ENCODE measurements at regions not wholly inside any gene's neighbourhood (a gene's known extent, or its start where the extent isn't known, plus 50 kb on each side); places are given as distances from the start of the nearest gene placed in this dataset.

DNA sequence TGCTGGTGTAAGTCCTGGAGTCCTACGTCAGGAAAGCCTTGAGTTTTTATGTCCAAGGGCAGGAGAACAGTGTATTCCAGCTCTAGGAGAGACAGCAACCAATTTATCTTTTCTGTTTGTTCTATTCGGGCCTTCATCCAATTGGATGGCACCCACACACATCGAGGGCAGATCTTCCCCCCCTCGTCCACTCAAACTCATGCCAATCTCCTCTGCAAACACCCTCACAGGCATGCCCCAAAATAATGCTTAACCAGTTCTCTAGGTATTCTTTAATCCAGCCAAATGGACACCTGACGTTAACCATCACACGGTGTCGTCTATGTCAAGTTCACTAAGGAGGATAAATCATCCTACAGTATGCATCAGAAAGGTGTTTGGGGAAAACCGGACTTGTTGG, 102.5 kb upstream of the TRPM1 start:
- Histone ChIP-seq H3K4me3 (no peak overlapping the region), H3K9ac (ENCODE audit: control insufficient read depth, insufficient read depth, low read length) (no peak overlapping the region), H2AFZ (ENCODE audit: control insufficient read depth, low read depth, low read length) (no peak overlapping the region), H3K4me2 (ENCODE audit: control insufficient read depth, insufficient read depth) (no peak overlapping the region), H3K79me2 (ENCODE audit: control insufficient read depth, insufficient read depth, low read length) (no peaks in the 10 kb centered on the region), H3K4me1 (ENCODE audit: control insufficient read depth, insufficient read depth, low read length) (peaks cover 19% of the 10 kb centered on the region), H3K9me3 (replicated peaks; ENCODE audit: control insufficient read depth, insufficient read depth, low read length) (no peaks in the 10 kb centered on the region; the same call in 2 of the 3 replicates), H3K36me3 (ENCODE audit: control insufficient read depth in 2 of 2, insufficient read depth in 2 of 2, low read length in 1 of 2) (no peaks in the 10 kb centered on the region), H4K20me1 (ENCODE audit: control insufficient read depth, insufficient read depth) (no peaks in the 10 kb centered on the region), H3K27me3 (replicated peaks in 1 of 2; ENCODE audit: control insufficient read depth in 2 of 2, insufficient read depth in 2 of 2, low read length in 1 of 2) (no peaks in the 10 kb centered on the region), H3K27ac (ENCODE audit: control insufficient read depth, insufficient read depth) (no peak overlapping the region)
- intact Hi-C loops (cut with micrococcal nuclease; ENCODE audit: unreplicated experiment): no loop called here
- DNase-seq (ENCODE audit: low read depth, low spot score): no peak
- SMC1A ChIA-PET (ENCODE audit: uncharacterized antibody, unreplicated experiment): no interaction called here
- in situ Hi-C loops (cut with MboI): loop anchor here (5.0 kb wide), 2 partner anchors 233 to 283 kb away; no protein-coding TSS in a partner anchor
- 70% methylated on average over 8 of the region's 8 CpGs for WGBS (ENCODE audit: insufficient coverage, insufficient replicate concordance, low lambda C conversion rate, missing lambda C conversion rate)
- no TSS peak for BruUV-seq (replicated peaks)
- RAD21 ChIA-PET (ENCODE audit: unreplicated experiment): interaction anchor here (6.5 kb wide), 1 partner anchor 285 kb away, joined by 82 read pairs; no protein-coding TSS in a partner anchor
- ATAC-seq: no peak
- CTCF ChIA-PET: interaction anchor here (3.5 to 14.5 kb wide), 2 partner anchors 11 to 285 kb away, joined by 16 to 197 read pairs; no protein-coding TSS in a partner anchor
- no peak for FAIRE-seq
- POLR2A ChIA-PET: no interaction called here
- TF ChIP-seq, protein P1, sequence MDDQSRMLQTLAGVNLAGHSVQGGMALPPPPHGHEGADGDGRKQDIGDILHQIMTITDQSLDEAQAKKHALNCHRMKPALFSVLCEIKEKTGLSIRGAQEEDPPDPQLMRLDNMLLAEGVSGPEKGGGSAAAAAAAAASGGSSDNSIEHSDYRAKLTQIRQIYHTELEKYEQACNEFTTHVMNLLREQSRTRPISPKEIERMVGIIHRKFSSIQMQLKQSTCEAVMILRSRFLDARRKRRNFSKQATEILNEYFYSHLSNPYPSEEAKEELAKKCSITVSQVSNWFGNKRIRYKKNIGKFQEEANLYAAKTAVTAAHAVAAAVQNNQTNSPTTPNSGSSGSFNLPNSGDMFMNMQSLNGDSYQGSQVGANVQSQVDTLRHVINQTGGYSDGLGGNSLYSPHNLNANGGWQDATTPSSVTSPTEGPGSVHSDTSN (IDR thresholded peaks at IDR 0.05; ENCODE audit: insufficient replicate concordance, low read depth, low read length): no peak
- no peak for TF ChIP-seq POLR2AphosphoS2 (IDR thresholded peaks at IDR 0.05; ENCODE audit: low read depth, low read length)
- TF ChIP-seq EP300 (IDR thresholded peaks at IDR 0.05; ENCODE audit: borderline replicate concordance in 1 of 2, control insufficient read depth in 1 of 2, low read depth in 2 of 2, low read length in 2 of 2): no peak
- TF ChIP-seq, protein P2, sequence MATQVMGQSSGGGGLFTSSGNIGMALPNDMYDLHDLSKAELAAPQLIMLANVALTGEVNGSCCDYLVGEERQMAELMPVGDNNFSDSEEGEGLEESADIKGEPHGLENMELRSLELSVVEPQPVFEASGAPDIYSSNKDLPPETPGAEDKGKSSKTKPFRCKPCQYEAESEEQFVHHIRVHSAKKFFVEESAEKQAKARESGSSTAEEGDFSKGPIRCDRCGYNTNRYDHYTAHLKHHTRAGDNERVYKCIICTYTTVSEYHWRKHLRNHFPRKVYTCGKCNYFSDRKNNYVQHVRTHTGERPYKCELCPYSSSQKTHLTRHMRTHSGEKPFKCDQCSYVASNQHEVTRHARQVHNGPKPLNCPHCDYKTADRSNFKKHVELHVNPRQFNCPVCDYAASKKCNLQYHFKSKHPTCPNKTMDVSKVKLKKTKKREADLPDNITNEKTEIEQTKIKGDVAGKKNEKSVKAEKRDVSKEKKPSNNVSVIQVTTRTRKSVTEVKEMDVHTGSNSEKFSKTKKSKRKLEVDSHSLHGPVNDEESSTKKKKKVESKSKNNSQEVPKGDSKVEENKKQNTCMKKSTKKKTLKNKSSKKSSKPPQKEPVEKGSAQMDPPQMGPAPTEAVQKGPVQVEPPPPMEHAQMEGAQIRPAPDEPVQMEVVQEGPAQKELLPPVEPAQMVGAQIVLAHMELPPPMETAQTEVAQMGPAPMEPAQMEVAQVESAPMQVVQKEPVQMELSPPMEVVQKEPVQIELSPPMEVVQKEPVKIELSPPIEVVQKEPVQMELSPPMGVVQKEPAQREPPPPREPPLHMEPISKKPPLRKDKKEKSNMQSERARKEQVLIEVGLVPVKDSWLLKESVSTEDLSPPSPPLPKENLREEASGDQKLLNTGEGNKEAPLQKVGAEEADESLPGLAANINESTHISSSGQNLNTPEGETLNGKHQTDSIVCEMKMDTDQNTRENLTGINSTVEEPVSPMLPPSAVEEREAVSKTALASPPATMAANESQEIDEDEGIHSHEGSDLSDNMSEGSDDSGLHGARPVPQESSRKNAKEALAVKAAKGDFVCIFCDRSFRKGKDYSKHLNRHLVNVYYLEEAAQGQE (IDR thresholded peaks at IDR 0.05; ENCODE audit: low read depth, low read length): no peak
- no peak for TF ChIP-seq YY1 (IDR thresholded peaks at IDR 0.05; ENCODE audit: low read depth, low read length)
- no peak for TF ChIP-seq NFXL1 (IDR thresholded peaks at IDR 0.05; ENCODE audit: borderline replicate concordance)
- TF ChIP-seq, protein P3, sequence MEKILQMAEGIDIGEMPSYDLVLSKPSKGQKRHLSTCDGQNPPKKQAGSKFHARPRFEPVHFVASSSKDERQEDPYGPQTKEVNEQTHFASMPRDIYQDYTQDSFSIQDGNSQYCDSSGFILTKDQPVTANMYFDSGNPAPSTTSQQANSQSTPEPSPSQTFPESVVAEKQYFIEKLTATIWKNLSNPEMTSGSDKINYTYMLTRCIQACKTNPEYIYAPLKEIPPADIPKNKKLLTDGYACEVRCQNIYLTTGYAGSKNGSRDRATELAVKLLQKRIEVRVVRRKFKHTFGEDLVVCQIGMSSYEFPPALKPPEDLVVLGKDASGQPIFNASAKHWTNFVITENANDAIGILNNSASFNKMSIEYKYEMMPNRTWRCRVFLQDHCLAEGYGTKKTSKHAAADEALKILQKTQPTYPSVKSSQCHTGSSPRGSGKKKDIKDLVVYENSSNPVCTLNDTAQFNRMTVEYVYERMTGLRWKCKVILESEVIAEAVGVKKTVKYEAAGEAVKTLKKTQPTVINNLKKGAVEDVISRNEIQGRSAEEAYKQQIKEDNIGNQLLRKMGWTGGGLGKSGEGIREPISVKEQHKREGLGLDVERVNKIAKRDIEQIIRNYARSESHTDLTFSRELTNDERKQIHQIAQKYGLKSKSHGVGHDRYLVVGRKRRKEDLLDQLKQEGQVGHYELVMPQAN (conservative IDR thresholded peaks at IDR 0.05): no peak
- TF ChIP-seq BMI1 (IDR thresholded peaks at IDR 0.05; ENCODE audit: borderline replicate concordance): no peak
- TF ChIP-seq IRF3 (IDR thresholded peaks at IDR 0.05): no peak
- no peak for TF ChIP-seq ETV6 (conservative IDR thresholded peaks at IDR 0.05 in 1 of 2, IDR thresholded peaks at IDR 0.05 in 1 of 2; ENCODE audit: borderline replicate concordance in 1 of 2, low read depth in 1 of 2)
- TF ChIP-seq CEBPZ (IDR thresholded peaks at IDR 0.05; ENCODE audit: low read depth, low read length): no peak
